Activated effector memory CD4-positive, alpha-beta T cell treated with anti-CD3 and anti-CD28 coated beads, Interleukin-2, amount 50 U/mL, for 16 hours (primary cell): ENCODE measurements at regions not wholly inside any gene's neighbourhood (a gene's known extent, or its start where the extent isn't known, plus 50 kb on each side); places are given as distances from the start of the nearest gene placed in this dataset.
A peak's percentile ranks its signal among the peaks of the same experiment; 100 is the strongest.
"Not testable (repeated sequence)": the region's sequence is repeated elsewhere in the genome, so short reads cannot be mapped to it uniquely, and the experiment has no call there.

ENCODE experiments used
- DNase-seq: peaks from one replicate; pipeline ENCODE4 v3.0.0-alpha.2; 2020

- DNase-seq = no peak
Observed at GRCh38 chr4:117014236-117014635, 71.1 kb downstream of the TRAM1L1 start.

GRCh38 chr4:117010671-117011070 is 74.7 kb downstream of the TRAM1L1 start:
- no peak for DNase-seq

GRCh38 chr4:117001077-117001476 is 84.3 kb downstream of the TRAM1L1 start:
- DNase-seq = no peak

- no peak for DNase-seq
Observed at GRCh38 chr4:116982656-116983055, 102.7 kb downstream of the TRAM1L1 start.

DNA sequence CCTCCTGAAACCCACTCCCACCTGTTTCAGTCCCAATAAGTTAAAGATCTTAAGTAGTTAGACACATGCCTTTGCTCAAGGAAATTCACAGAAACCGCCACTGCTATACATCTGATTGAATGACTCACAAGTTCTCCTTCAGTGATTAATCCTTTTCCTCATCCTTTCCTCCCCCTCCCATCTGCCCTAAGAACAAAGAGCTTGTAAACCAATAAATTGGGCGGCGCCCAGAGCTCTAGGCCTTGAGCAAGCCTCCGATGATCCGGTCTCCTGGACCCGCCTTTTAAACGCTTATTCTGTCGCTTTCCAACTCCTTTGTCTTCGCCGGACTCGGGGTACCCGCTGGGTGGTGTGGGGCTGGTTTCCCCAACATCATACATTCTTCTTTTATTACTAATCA is 104.9 kb downstream of the TRAM1L1 start:
- DNase-seq = not testable (repeated sequence)

- DNase-seq = no peak
Observed at GRCh38 chr4:116959045-116959444, 126.3 kb downstream of the TRAM1L1 start.

DNA sequence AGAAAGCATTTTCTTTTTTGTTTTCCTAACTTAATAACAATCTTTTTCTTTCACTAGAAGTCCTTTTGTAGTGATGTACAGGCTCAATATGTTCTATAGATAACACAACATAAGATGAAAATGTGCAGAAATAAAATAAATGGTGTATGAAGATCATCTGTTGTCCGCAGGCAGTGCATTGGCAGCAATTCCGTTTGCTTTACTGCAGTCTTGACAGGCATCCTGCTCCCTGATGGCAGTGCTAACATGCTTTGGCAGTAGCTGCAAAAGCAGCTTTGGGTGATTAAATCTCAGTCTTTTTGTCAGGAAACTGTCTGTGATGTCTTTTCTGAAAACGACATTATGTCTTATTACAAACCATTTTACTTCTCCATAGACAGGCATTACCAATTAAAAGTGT is 131.4 kb downstream of the TRAM1L1 start:
- no peak for DNase-seq

DNA sequence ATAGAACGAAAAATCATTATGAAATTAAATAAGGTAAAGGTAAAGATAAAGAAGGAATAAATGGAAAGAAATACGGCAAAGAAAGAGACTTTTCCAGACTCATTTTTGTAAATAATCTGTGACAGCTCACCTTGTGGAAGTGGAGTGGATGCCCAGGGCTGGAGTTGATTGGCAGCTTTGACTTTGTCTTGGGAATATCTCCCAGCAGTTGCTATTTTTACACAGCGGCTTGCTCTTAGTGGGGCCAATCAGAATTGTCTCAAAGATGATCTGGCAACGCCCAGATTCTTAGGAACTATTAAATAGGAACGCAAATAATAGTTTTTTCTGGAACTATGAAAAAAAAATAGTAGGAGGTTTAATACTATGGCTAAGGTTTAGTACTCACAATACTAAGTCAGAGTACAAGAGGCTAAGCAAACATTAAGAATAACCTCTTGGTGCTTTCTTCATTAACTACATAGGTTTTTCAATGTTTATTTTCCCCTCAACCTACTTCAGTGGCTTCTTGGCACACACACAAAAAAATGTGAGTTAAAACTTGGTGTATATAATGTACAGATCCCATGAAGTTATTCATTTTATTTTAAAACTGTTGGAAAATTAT is 132.7 kb downstream of the TRAM1L1 start:
- no peak for DNase-seq

DNA sequence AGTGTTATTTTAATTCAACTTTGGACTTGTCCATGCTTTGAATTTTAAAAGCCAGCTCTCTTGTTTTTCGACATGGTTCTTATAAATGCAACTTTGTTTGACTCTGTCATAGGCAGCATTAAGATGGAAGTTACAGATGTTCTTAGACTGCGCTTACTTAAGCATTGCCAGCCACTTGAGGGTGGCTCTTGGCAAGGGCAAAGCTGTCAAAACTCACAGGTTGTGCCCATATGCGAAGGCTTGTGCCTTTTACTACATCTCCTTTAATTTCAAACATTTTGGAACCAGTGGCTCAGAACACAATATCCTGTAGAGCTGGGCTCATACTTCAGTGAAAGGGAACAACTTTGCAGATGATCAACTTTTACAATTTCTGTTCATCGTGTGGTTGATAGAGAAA is 135.5 kb downstream of the TRAM1L1 start:
- no peak for DNase-seq

- DNase-seq = no peak
Observed at GRCh38 chr4:116942315-116942714, 143.1 kb downstream of the TRAM1L1 start.

- DNase-seq = no peak
Observed at GRCh38 chr4:116930329-116930728, 155.0 kb downstream of the TRAM1L1 start.

DNA sequence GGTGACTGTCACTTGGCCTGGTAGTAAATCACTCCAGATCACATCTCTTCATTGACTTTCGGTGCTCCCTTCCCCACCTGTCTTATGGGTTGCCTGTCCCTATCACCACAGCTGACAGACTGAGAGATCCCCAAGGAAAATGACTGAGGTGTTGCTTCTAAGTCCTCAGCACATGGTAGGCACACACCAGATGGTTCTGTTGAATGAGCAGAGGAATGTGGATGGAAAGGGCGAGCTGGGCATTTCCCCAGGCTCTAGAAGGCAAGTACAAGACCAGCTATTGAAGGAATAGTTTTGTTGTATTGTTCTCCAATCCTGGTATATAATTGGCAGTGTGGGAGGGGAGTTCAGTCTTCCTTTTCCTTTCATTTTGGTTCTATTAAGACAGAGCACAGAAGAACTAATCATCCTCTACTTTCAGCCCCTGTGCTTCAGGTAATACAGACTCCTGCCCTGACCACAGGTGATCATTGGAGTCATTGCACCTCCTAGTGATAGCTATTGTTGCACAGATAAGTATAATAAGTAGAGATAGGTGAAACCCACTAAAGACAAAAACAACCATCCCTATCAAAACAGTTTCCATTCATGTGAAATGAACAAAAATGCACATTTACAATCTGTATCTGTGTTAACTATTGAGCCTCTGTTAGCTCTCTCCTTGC is 158.6 kb downstream of the TRAM1L1 start:
- no peak for DNase-seq

DNA sequence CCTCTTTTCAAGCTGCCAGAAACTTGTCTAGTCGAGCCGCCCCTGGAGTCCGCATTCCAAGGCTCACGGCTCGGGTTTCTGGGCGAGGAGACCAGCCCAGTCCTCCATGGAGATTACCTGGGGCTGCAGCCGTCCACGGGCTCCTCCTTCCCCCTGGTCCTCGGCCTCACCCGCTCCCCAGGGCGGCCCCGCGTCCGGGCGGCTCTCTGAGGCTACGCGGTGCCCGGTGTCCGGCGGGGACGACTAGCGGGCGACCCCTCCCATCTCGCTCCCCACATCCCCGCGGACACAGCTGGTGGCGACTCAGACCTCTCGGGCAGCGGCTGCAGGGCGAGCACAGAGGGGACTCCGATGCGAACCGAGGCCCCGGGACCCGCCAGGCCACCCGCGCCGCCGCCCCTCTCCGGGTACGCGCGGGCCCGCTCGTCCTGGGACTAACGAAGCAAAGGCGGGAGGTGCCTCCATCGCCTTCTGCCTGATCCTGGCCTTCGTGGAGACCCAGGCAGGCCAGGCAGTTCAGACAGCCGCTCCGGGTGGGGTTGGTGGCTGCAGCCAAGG is 159.4 kb downstream of the TRAM1L1 start:
- peak; percentile 54 for DNase-seq

- no peak for DNase-seq
Observed at GRCh38 chr4:116923389-116923788, 162.0 kb downstream of the TRAM1L1 start.

GRCh38 chr4:116913451-116913850 is 171.9 kb downstream of the TRAM1L1 start:
- no peak for DNase-seq

- DNase-seq = no peak
Observed at GRCh38 chr4:116906758-116907157, 178.6 kb downstream of the TRAM1L1 start.

GRCh38 chr4:116899561-116899960 is 185.8 kb downstream of the TRAM1L1 start:
- no peak for DNase-seq

- no peak for DNase-seq
Observed at GRCh38 chr4:116885579-116885978, 199.8 kb downstream of the TRAM1L1 start.

- no peak for DNase-seq
Observed at GRCh38 chr4:116882503-116882902, 202.9 kb downstream of the TRAM1L1 start.

DNA sequence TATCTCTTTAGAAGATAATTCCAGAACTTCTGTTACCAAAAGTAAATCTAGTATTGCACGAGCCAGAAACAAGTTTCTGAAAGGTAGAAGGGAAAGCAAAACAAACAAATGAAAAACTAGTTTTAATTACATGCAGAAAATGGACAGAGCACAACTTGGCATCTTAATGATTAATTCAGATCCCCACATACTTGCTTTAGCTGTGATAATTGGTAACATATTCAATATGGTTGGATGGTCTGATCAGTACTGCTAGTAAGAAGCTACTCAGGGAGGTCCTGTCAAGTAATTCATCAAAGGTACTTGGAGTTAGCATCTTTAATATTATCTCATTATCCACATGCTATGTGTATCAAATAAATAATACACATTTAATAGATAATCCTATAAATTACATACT is 204.3 kb downstream of the TRAM1L1 start:
- DNase-seq = no peak

DNA sequence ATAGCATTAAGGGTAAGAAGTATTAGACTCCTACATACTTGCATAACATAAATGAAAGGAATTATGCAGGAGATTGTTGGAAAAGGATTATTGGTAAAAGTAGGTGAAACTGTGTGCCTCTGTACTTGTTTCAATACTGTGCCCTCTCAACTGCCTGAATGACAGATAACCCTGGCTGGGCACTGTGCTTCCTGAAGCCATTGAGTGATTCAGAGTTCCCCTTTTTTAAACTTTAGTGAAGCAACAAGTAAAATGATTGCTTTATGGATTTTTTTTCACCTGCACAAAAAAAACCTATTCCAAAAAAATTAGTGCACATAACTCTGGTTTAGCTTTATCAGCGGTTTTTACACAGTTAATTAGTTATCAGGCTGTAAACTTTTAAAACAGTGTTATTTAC is 204.8 kb downstream of the TRAM1L1 start:
- no peak for DNase-seq

- no peak for DNase-seq
Observed at GRCh38 chr4:116878280-116878679, 207.1 kb downstream of the TRAM1L1 start.

GRCh38 chr4:116877069-116877468 is 208.3 kb downstream of the TRAM1L1 start:
- DNase-seq = no peak

- DNase-seq = no peak
Observed at GRCh38 chr4:116872941-116873340, 212.4 kb downstream of the TRAM1L1 start.

GRCh38 chr4:116872308-116872707 is 213.1 kb downstream of the TRAM1L1 start:
- no peak for DNase-seq
